Liver (tissue), 8 donors: ENCODE measurements at regions not wholly inside any gene's neighbourhood (a gene's known extent, or its start where the extent isn't known, plus 50 kb on each side); places are given as distances from the start of the nearest gene placed in this dataset.

Source experiments
- DNase-seq: peaks from one replicate; pipeline ENCODE4 v3.0.0-alpha.2; 2017; ENCODE audit warnings: low spot score
- H3K27ac ChIP-seq, 2 donors: one replicate each; pipeline ENCODE4 v1.7.0; 2013; ENCODE audit warnings: inconsistent platforms in 2 of 2, low read length in 2 of 2, control low read depth in 1 of 2, low read depth in 1 of 2, mild to moderate bottlenecking in 1 of 2
- H3K27me3 ChIP-seq, 4 donors: one replicate each; pipeline versions ENCODE4 v1.6.1 to v1.7.0; 2013; ENCODE audit warnings: low read length in 3 of 4, inconsistent platforms in 1 of 4, mild to moderate bottlenecking in 1 of 4, moderate library complexity in 1 of 4; ENCODE audit not compliant: control insufficient read depth in 4 of 4, insufficient read depth in 4 of 4
- H3K36me3 ChIP-seq, 4 donors: one replicate each; pipeline versions ENCODE4 v1.6.1 to v1.7.0; 2013; ENCODE audit warnings: low read length in 3 of 4, mild to moderate bottlenecking in 3 of 4, low read depth in 1 of 4, moderate library complexity in 1 of 4; ENCODE audit not compliant: control insufficient read depth in 4 of 4, insufficient read depth in 3 of 4
- H3K4me1 ChIP-seq, 4 donors: one replicate each; pipeline versions ENCODE4 v1.6.1 to v1.7.0; 2013; ENCODE audit warnings: low read length in 3 of 4, mild to moderate bottlenecking in 3 of 4, moderate library complexity in 1 of 4; ENCODE audit not compliant: control insufficient read depth in 4 of 4, insufficient read depth in 4 of 4
- H3K4me3 ChIP-seq, 3 donors: one replicate each; pipeline versions ENCODE4 v1.6.1 to v1.7.0; 2013; ENCODE audit warnings: low read length in 3 of 3, control low read depth in 1 of 3, low read depth in 1 of 3, mild to moderate bottlenecking in 1 of 3
- H3K9ac ChIP-seq, 2 donors: one replicate each; pipeline ENCODE4 v1.7.0; 2013; ENCODE audit warnings: low read length in 2 of 2, mild to moderate bottlenecking in 2 of 2, moderate library complexity in 2 of 2, control low read depth in 1 of 2, low read depth in 1 of 2
- H3K9me3 ChIP-seq, 4 donors: one replicate each; pipeline versions ENCODE4 v1.6.1 to v1.7.0; 2013; ENCODE audit warnings: low read length in 3 of 4; ENCODE audit not compliant: control insufficient read depth in 4 of 4
- FOXA1 ChIP-seq: IDR thresholded peaks from 2 replicates; pipeline ENCODE4 v1.6.1; 2016; ENCODE audit warnings: antibody characterized with exemption
- FOXA2 ChIP-seq: IDR thresholded peaks from 2 replicates; pipeline ENCODE4 v1.6.1; 2016; ENCODE audit warnings: antibody characterized with exemption
- GABPA ChIP-seq, 2 donors: IDR thresholded peaks in 1 of 2; conservative IDR thresholded peaks in 1 of 2; 2 replicates each; pipeline ENCODE4 v1.6.1; 2016; ENCODE audit warnings: antibody characterized with exemption in 2 of 2, mild to moderate bottlenecking in 1 of 2, moderate library complexity in 1 of 2
- HNF4A ChIP-seq, 2 donors: conservative IDR thresholded peaks; 2 replicates each; pipeline ENCODE4 v1.6.1; 2016; ENCODE audit warnings: antibody characterized with exemption in 2 of 2, mild to moderate bottlenecking in 2 of 2
- HNF4G ChIP-seq: IDR thresholded peaks from 2 replicates; pipeline ENCODE4 v1.6.1; 2016; ENCODE audit warnings: antibody characterized with exemption
- JUND ChIP-seq, 2 donors: IDR thresholded peaks; 2 replicates each; pipeline ENCODE4 v1.6.1; 2016; ENCODE audit warnings: antibody characterized with exemption in 2 of 2
- NR2F2 ChIP-seq: IDR thresholded peaks from 2 replicates; pipeline ENCODE4 v1.6.1; 2016; ENCODE audit warnings: antibody characterized with exemption
- RAD21 ChIP-seq, 2 donors: IDR thresholded peaks; 2 replicates each; pipeline ENCODE4 v1.6.1; 2016; ENCODE audit warnings: antibody characterized with exemption in 2 of 2, mild to moderate bottlenecking in 2 of 2
- RXRA ChIP-seq, 2 donors: IDR thresholded peaks; 2 replicates each; pipeline ENCODE4 v1.6.1; 2017 to 2018; ENCODE audit warnings: antibody characterized with exemption in 2 of 2, mild to moderate bottlenecking in 1 of 2
- SP1 ChIP-seq: IDR thresholded peaks from 2 replicates; pipeline ENCODE4 v1.6.1; 2018; ENCODE audit warnings: antibody characterized with exemption, mild to moderate bottlenecking
- TAF1 ChIP-seq: conservative IDR thresholded peaks from 2 replicates; pipeline ENCODE4 v1.6.1; 2016; ENCODE audit warnings: antibody characterized with exemption, mild to moderate bottlenecking
- YY1 ChIP-seq: IDR thresholded peaks from 2 replicates; pipeline ENCODE4 v1.6.1; 2016; ENCODE audit warnings: antibody characterized with exemption, mild to moderate bottlenecking
- WGBS: extraction: QIAGEN DNeasy Blood & Tissue Kit; methylation state at CpG from one replicate; pipeline ENCODE4 v1.1.7; 2013; 5-methylcytosine and 5-hydroxymethylcytosine counted together
- TF ChIP-seq, protein P1 (sequence below): IDR thresholded peaks from 2 replicates; pipeline ENCODE4 v1.6.1; 2016; ENCODE audit warnings: antibody characterized with exemption
- TF ChIP-seq, protein P2 (sequence below): IDR thresholded peaks from 2 replicates; pipeline ENCODE4 v1.6.1; 2016; ENCODE audit warnings: antibody characterized with exemption
- TF ChIP-seq, protein P3 (sequence below): fragments of 150-350 bp; IDR thresholded peaks from 2 replicates; pipeline ENCODE4 v1.5.1; 2017; ENCODE audit warnings: improper control_type of control experiment, low read depth, low read length; ENCODE audit not compliant: missing input control
- TF ChIP-seq, protein P4 (sequence below): IDR thresholded peaks from 2 replicates; pipeline ENCODE4 v1.6.1; 2016; ENCODE audit warnings: antibody characterized with exemption
- donor health status: healthy.
- donor health status: healthy.
- donor health status: healthy.
- donor health status: healthy.
- donor health status: healthy.

- TF ChIP-seq, protein P1, sequence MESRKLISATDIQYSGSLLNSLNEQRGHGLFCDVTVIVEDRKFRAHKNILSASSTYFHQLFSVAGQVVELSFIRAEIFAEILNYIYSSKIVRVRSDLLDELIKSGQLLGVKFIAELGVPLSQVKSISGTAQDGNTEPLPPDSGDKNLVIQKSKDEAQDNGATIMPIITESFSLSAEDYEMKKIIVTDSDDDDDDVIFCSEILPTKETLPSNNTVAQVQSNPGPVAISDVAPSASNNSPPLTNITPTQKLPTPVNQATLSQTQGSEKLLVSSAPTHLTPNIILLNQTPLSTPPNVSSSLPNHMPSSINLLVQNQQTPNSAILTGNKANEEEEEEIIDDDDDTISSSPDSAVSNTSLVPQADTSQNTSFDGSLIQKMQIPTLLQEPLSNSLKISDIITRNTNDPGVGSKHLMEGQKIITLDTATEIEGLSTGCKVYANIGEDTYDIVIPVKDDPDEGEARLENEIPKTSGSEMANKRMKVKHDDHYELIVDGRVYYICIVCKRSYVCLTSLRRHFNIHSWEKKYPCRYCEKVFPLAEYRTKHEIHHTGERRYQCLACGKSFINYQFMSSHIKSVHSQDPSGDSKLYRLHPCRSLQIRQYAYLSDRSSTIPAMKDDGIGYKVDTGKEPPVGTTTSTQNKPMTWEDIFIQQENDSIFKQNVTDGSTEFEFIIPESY = no peak
- TF ChIP-seq FOXA2 = no peak
- no peak for TF ChIP-seq RXRA (IDR thresholded peaks at IDR 0.05)
- TF ChIP-seq HNF4G = no peak
- TF ChIP-seq, protein P2, sequence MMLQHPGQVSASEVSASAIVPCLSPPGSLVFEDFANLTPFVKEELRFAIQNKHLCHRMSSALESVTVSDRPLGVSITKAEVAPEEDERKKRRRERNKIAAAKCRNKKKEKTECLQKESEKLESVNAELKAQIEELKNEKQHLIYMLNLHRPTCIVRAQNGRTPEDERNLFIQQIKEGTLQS = no peak
Measured at GRCh38 chr2:58926112-58926511, 685.0 kb upstream of the FANCL start (continued).

- no peak overlapping the region for H3K4me3 ChIP-seq
- no peaks in the 10 kb centered on the region for H3K36me3 ChIP-seq
- 78% methylated on average over 4 of the region's 4 CpGs for WGBS
- no peak for DNase-seq
- no peak overlapping the region for H3K9ac ChIP-seq
- TF ChIP-seq RXRA (IDR thresholded peaks at IDR 0.05) (no peak), YY1 (no peak), RAD21 (IDR thresholded peaks at IDR 0.05) (peak in 1 of 2 donors; percentile 6)
- no peaks in the 10 kb centered on the region for H3K27me3 ChIP-seq
- H3K27ac ChIP-seq = no peak overlapping the region
- no peaks in the 10 kb centered on the region for H3K9me3 ChIP-seq
- peaks cover 0 to 4% (median 0%) of the 10 kb centered on the region in 4 donors for H3K4me1 ChIP-seq
Measured at GRCh38 chr2:58925676-58926081, 684.6 kb upstream of the FANCL start.

DNA sequence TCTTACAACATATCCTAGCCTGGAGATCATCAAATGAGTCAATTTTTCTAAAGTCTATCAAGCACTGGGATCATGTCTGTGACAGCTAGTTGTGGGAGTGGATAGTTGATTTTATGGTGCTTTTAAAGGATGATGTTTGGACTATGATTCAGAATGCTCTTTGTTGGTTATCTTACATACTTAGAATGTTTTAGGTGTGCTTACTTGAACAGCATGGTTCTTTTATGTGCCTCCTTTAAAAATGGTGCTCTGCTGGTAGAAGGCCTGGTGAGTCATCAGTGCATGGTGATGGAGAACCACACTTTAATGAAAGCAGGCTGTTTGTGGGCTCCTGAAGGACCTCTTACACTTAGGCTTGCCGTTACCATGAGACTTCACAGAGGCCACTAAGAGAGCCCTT lies 682.7 kb upstream of the FANCL start:
- Histone ChIP-seq H3K4me1 (peaks cover 0 to 4% (median 0%) of the 10 kb centered on the region in 4 donors), H3K27ac (no peak overlapping the region), H3K4me3 (no peak overlapping the region), H3K9ac (no peak overlapping the region), H3K27me3 (no peaks in the 10 kb centered on the region), H3K9me3 (no peaks in the 10 kb centered on the region), H3K36me3 (no peaks in the 10 kb centered on the region)
- DNase-seq = no peak
- TF ChIP-seq TAF1 (no peak), FOXA2 (no peak)
- 97% methylated on average over 1 of the region's 1 CpG for WGBS

DNA sequence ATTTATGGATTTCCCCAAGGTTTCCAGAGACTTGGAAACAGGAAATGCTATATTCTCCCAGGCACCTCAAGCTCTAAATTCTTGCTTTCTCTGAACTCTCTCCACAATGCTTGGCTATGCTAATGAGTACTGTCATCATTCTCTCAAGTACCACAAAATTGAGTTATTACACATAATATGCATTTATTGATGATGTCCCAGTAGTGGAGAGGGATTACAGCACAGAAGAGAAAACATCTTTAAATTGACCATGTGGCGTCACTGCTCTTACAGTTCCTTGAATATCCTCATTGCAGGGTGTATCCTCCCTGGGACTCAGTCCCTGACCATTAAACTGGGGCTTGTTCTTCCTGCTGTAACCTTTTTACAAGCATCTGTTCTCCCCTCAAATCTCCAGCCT lies 681.1 kb upstream of the FANCL start:
- no peak for DNase-seq
- peaks cover 0 to 4% (median 0%) of the 10 kb centered on the region in 4 donors for H3K4me1 ChIP-seq
- TF ChIP-seq FOXA2 (no peak), RAD21 (IDR thresholded peaks at IDR 0.05) (no peak), NR2F2 (no peak), JUND (IDR thresholded peaks at IDR 0.05) (no peak), HNF4G (no peak), GABPA (IDR thresholded peaks at IDR 0.05 in 1 of 2, conservative IDR thresholded peaks at IDR 0.05 in 1 of 2) (no peak), FOXA1 (no peak), TAF1 (no peak), SP1 (no peak), RXRA (IDR thresholded peaks at IDR 0.05) (no peak), YY1 (no peak), HNF4A (conservative IDR thresholded peaks at IDR 0.05) (no peak)
- TF ChIP-seq, protein P3, sequence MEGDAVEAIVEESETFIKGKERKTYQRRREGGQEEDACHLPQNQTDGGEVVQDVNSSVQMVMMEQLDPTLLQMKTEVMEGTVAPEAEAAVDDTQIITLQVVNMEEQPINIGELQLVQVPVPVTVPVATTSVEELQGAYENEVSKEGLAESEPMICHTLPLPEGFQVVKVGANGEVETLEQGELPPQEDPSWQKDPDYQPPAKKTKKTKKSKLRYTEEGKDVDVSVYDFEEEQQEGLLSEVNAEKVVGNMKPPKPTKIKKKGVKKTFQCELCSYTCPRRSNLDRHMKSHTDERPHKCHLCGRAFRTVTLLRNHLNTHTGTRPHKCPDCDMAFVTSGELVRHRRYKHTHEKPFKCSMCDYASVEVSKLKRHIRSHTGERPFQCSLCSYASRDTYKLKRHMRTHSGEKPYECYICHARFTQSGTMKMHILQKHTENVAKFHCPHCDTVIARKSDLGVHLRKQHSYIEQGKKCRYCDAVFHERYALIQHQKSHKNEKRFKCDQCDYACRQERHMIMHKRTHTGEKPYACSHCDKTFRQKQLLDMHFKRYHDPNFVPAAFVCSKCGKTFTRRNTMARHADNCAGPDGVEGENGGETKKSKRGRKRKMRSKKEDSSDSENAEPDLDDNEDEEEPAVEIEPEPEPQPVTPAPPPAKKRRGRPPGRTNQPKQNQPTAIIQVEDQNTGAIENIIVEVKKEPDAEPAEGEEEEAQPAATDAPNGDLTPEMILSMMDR = no peak
- TF ChIP-seq, protein P1 = no peak
- TF ChIP-seq, protein P4, sequence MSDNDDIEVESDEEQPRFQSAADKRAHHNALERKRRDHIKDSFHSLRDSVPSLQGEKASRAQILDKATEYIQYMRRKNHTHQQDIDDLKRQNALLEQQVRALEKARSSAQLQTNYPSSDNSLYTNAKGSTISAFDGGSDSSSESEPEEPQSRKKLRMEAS = no peak
- WGBS = 90% methylated on average over 1 of the region's 1 CpG
- H3K9me3 ChIP-seq = no peaks in the 10 kb centered on the region
- H3K4me3 ChIP-seq = no peak overlapping the region
- no peak overlapping the region for H3K27ac ChIP-seq
- H3K27me3 ChIP-seq = no peaks in the 10 kb centered on the region
- H3K36me3 ChIP-seq = no peaks in the 10 kb centered on the region
- no peak overlapping the region for H3K9ac ChIP-seq
